ENCODE measurements at regions not wholly inside any gene's neighbourhood (a gene's known extent, or its start where the extent isn't known, plus 50 kb on each side); places are given as distances from the start of the nearest gene placed in this dataset.

DNA sequence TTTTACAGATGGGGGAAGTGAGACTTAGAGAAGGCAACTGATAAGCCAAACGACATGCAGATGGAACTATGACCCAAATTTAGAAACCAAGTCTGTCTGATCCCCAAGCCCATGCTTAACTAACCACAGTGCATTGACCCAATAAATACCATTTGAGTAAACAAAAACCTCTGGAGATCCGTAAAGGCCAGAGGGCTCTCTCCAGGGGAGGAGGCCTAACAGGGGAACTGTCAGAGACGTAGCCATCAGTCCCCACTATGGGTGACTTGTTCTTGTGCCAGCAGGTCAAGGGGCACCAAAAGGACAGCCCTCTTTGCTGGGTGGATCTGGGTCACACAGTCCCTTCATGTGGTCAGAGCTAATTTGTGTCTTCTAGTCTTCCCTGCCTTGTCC is 420.2 kb downstream of the BCOR start:
- ChIA-PET CTCF (no interaction called here), RAD21 (ENCODE audit: low non-redundant PET in 1 of 2, low total read pairs in 2 of 2, uncharacterized antibody in 2 of 2, unreplicated experiment in 2 of 2) (no interaction called here), POLR2A (no interaction called here)
- Histone ChIP-seq H2AFZ (ENCODE audit: low read depth, low read length, poor library complexity, severe bottlenecking) (no peak overlapping the region), H3K9me3 (ENCODE audit: control insufficient read depth in 1 of 2, insufficient read depth in 1 of 2, low read depth in 1 of 2, low read length in 2 of 2) (no peaks in the 10 kb centered on the region), H3K9ac (ENCODE audit: low read length) (no peak overlapping the region), H3K36me3 (ENCODE audit: control insufficient read depth in 1 of 2, insufficient read depth in 2 of 2, low read length in 2 of 2) (no peaks in the 10 kb centered on the region), H3K79me2 (ENCODE audit: insufficient read depth, low read length) (no peaks in the 10 kb centered on the region), H3K4me1 (ENCODE audit: control insufficient read depth in 1 of 2, insufficient read depth in 2 of 2, low read length in 2 of 2) (no peaks in the 10 kb centered on the region), H3K4me3 (replicated peaks in 1 of 2; ENCODE audit: low read depth in 1 of 2, low read length in 2 of 2) (no peak overlapping the region), H3K27ac (ENCODE audit: low read depth, low read length) (no peak overlapping the region), H3K27me3 (ENCODE audit: insufficient read depth, low read length) (no peaks in the 10 kb centered on the region), H3K4me2 (ENCODE audit: low read length) (no peak overlapping the region), H4K20me1 (ENCODE audit: insufficient read depth) (no peaks in the 10 kb centered on the region), H3K9me2 (ENCODE audit: insufficient read depth) (no peaks in the 10 kb centered on the region)
- TF ChIP-seq, protein P1, sequence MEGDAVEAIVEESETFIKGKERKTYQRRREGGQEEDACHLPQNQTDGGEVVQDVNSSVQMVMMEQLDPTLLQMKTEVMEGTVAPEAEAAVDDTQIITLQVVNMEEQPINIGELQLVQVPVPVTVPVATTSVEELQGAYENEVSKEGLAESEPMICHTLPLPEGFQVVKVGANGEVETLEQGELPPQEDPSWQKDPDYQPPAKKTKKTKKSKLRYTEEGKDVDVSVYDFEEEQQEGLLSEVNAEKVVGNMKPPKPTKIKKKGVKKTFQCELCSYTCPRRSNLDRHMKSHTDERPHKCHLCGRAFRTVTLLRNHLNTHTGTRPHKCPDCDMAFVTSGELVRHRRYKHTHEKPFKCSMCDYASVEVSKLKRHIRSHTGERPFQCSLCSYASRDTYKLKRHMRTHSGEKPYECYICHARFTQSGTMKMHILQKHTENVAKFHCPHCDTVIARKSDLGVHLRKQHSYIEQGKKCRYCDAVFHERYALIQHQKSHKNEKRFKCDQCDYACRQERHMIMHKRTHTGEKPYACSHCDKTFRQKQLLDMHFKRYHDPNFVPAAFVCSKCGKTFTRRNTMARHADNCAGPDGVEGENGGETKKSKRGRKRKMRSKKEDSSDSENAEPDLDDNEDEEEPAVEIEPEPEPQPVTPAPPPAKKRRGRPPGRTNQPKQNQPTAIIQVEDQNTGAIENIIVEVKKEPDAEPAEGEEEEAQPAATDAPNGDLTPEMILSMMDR (IDR thresholded peaks at IDR 0.05 in 2 of 3, conservative IDR thresholded peaks at IDR 0.05 in 1 of 3; ENCODE audit: borderline replicate concordance in 1 of 3, insufficient read depth in 1 of 3, low read depth in 2 of 3, low read length in 2 of 3), result no peak
- TF ChIP-seq EZH2phosphoT487 (IDR thresholded peaks at IDR 0.05; ENCODE audit: borderline replicate concordance), result no peak
- no peak for TF ChIP-seq CEBPB (IDR thresholded peaks at IDR 0.05; ENCODE audit: low read depth)
- TF ChIP-seq, protein P2, sequence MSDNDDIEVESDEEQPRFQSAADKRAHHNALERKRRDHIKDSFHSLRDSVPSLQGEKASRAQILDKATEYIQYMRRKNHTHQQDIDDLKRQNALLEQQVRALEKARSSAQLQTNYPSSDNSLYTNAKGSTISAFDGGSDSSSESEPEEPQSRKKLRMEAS (IDR thresholded peaks at IDR 0.05), result no peak
- TF ChIP-seq ELF1 (IDR thresholded peaks at IDR 0.05; ENCODE audit: borderline replicate concordance, low read depth), result no peak
- TF ChIP-seq, protein P3, sequence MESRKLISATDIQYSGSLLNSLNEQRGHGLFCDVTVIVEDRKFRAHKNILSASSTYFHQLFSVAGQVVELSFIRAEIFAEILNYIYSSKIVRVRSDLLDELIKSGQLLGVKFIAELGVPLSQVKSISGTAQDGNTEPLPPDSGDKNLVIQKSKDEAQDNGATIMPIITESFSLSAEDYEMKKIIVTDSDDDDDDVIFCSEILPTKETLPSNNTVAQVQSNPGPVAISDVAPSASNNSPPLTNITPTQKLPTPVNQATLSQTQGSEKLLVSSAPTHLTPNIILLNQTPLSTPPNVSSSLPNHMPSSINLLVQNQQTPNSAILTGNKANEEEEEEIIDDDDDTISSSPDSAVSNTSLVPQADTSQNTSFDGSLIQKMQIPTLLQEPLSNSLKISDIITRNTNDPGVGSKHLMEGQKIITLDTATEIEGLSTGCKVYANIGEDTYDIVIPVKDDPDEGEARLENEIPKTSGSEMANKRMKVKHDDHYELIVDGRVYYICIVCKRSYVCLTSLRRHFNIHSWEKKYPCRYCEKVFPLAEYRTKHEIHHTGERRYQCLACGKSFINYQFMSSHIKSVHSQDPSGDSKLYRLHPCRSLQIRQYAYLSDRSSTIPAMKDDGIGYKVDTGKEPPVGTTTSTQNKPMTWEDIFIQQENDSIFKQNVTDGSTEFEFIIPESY (IDR thresholded peaks at IDR 0.05; ENCODE audit: extremely low read depth, insufficient replicate concordance, low read length), result no peak
- TF ChIP-seq YY1 (IDR thresholded peaks at IDR 0.05; ENCODE audit: extremely low read depth, insufficient replicate concordance, low read depth, low read length), result no peak
- TF ChIP-seq ZFX (IDR thresholded peaks at IDR 0.05), result no peak
- TF ChIP-seq, protein P4, sequence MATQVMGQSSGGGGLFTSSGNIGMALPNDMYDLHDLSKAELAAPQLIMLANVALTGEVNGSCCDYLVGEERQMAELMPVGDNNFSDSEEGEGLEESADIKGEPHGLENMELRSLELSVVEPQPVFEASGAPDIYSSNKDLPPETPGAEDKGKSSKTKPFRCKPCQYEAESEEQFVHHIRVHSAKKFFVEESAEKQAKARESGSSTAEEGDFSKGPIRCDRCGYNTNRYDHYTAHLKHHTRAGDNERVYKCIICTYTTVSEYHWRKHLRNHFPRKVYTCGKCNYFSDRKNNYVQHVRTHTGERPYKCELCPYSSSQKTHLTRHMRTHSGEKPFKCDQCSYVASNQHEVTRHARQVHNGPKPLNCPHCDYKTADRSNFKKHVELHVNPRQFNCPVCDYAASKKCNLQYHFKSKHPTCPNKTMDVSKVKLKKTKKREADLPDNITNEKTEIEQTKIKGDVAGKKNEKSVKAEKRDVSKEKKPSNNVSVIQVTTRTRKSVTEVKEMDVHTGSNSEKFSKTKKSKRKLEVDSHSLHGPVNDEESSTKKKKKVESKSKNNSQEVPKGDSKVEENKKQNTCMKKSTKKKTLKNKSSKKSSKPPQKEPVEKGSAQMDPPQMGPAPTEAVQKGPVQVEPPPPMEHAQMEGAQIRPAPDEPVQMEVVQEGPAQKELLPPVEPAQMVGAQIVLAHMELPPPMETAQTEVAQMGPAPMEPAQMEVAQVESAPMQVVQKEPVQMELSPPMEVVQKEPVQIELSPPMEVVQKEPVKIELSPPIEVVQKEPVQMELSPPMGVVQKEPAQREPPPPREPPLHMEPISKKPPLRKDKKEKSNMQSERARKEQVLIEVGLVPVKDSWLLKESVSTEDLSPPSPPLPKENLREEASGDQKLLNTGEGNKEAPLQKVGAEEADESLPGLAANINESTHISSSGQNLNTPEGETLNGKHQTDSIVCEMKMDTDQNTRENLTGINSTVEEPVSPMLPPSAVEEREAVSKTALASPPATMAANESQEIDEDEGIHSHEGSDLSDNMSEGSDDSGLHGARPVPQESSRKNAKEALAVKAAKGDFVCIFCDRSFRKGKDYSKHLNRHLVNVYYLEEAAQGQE (IDR thresholded peaks at IDR 0.05; ENCODE audit: low read depth), result no peak
- TF ChIP-seq, protein P5, sequence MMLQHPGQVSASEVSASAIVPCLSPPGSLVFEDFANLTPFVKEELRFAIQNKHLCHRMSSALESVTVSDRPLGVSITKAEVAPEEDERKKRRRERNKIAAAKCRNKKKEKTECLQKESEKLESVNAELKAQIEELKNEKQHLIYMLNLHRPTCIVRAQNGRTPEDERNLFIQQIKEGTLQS (IDR thresholded peaks at IDR 0.05), result no peak
- TF ChIP-seq POLR2A (IDR thresholded peaks at IDR 0.05; ENCODE audit: borderline replicate concordance, extremely low read depth, insufficient read depth, insufficient read length), result no peak
- no peak for TF ChIP-seq SIN3A (IDR thresholded peaks at IDR 0.05; ENCODE audit: low read depth)
- no peak for TF ChIP-seq CBX3 (IDR thresholded peaks at IDR 0.05; ENCODE audit: low read depth)
- TF ChIP-seq EGR1 (IDR thresholded peaks at IDR 0.05; ENCODE audit: low read depth), result no peak
- no peak for TF ChIP-seq RAD21 (IDR thresholded peaks at IDR 0.05; ENCODE audit: low read depth)
- no TSS peak for BruUV-seq (replicated peaks)
- DNase-seq (ENCODE audit: low read depth, low spot score) (no peak), ATAC-seq (no peak)
- intact Hi-C loops (cut with micrococcal nuclease), result no loop called here

Measured in HCT116 (cell line).